ENCODE measurements at regions not wholly inside any gene's neighbourhood (a gene's known extent, or its start where the extent isn't known, plus 50 kb on each side); places are given as distances from the start of the nearest gene placed in this dataset.

DNA sequence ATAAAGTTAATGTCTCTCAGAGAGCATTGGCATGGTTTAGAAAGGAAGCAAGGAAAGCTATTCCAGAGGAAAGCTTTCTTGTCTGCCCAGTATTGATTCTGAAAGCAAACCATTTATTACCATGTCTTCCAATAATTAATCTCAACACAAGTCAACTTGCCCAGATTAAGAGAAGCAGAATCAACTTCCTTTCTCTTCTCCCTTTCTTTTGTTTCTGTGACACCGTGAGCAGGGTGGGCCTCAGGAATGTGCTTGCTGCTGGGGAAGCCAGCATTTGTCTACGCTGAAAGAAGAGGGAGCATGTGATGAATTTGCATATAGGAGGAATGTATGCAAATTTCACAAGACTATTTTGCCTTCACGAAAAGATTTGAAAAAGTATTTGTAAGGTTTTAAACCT lies 368.6 kb upstream of the ROPN1 start:
- TF ChIP-seq, protein P1, sequence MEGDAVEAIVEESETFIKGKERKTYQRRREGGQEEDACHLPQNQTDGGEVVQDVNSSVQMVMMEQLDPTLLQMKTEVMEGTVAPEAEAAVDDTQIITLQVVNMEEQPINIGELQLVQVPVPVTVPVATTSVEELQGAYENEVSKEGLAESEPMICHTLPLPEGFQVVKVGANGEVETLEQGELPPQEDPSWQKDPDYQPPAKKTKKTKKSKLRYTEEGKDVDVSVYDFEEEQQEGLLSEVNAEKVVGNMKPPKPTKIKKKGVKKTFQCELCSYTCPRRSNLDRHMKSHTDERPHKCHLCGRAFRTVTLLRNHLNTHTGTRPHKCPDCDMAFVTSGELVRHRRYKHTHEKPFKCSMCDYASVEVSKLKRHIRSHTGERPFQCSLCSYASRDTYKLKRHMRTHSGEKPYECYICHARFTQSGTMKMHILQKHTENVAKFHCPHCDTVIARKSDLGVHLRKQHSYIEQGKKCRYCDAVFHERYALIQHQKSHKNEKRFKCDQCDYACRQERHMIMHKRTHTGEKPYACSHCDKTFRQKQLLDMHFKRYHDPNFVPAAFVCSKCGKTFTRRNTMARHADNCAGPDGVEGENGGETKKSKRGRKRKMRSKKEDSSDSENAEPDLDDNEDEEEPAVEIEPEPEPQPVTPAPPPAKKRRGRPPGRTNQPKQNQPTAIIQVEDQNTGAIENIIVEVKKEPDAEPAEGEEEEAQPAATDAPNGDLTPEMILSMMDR (IDR thresholded peaks at IDR 0.05), result no peak
- TF ChIP-seq POLR2A (IDR thresholded peaks at IDR 0.05), result no peak

Measured in Peyer's patch (tissue), 4 donors.